GM12891 (cell line): ENCODE measurements at regions not wholly inside any gene's neighbourhood (a gene's known extent, or its start where the extent isn't known, plus 50 kb on each side); places are given as distances from the start of the nearest gene placed in this dataset.

ENCODE experiments used
- POLR2AphosphoS5 ChIP-seq: IDR thresholded peaks from 2 replicates; pipeline ENCODE4 v1.6.1; 2011; ENCODE audit warnings: low read depth, low read length, control low read depth
- POU2F2 ChIP-seq: IDR thresholded peaks from 2 replicates; pipeline ENCODE4 v1.6.1; 2011; ENCODE audit warnings: low read depth, mild to moderate bottlenecking, control low read depth, low read length, moderate library complexity
- TAF1 ChIP-seq: IDR thresholded peaks from 2 replicates; pipeline ENCODE4 v1.6.1; 2011; ENCODE audit warnings: low read depth, low read length, control low read depth

DNA sequence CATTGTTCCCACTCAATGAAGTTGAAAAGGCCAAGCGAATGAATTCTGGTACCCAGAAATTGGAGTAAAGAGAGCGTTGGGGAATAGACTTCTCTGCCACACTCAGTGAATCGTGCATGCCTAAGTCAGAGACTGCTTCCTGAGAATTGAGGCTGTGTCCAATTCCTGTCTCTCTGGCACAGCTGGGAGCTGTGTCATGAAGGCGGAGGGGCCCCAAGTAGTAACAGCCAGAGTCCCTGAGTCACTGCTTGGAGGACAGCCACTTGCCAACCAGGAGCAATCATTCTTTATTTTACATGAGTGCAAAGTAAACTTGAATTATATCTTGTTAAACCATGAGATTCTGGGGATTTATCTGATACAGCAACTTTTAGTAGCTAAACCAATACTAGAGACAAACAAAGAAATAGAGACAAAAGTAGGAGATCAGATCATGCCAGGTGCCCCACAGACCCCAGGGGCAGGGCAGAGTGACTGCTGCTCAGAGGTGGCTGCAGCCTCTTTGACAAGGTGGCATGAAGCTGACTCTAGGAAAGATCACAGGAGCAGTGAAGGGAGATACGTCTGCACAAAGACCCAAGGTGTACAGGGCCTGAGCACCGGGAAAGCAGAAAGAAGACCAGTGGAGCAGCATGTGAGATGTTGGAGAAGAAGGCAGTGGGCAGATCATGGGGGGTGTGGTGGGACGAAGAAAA, 246.0 kb downstream of the GADD45G start:
- TF ChIP-seq TAF1 (no peak), POLR2AphosphoS5 (no peak), POU2F2 (no peak)
